Kidney tubule cell (primary cell): ENCODE measurements at regions not wholly inside any gene's neighbourhood (a gene's known extent, or its start where the extent isn't known, plus 50 kb on each side); places are given as distances from the start of the nearest gene placed in this dataset.

Source experiments
- DNase-seq: peaks from one replicate; pipeline ENCODE4 v3.0.0-alpha.2; 2018; ENCODE audit warnings: low spot score

- no peak for DNase-seq
Observed at GRCh38 chr9:105921057-105921726, 226.9 kb downstream of the TMEM38B start.

DNA sequence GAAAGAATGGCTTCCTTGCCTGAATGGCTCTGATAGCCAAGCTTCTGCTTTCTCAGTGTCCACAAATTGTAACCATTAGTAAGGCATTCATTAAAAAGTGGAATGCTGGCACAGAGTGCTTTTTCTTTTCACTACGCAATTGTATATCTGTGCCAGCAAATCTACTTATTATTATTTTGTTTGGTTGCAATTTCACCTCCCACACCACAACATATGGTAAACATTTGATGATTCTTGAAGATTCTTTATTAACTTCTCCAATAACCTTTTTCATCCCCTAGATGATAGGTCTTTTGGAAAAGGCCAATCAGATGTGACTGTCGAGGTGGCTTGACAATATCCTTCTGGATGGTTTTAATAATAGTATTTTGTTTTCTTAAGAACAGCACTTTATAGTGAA lies 234.1 kb downstream of the TMEM38B start:
- DNase-seq = no peak

DNA sequence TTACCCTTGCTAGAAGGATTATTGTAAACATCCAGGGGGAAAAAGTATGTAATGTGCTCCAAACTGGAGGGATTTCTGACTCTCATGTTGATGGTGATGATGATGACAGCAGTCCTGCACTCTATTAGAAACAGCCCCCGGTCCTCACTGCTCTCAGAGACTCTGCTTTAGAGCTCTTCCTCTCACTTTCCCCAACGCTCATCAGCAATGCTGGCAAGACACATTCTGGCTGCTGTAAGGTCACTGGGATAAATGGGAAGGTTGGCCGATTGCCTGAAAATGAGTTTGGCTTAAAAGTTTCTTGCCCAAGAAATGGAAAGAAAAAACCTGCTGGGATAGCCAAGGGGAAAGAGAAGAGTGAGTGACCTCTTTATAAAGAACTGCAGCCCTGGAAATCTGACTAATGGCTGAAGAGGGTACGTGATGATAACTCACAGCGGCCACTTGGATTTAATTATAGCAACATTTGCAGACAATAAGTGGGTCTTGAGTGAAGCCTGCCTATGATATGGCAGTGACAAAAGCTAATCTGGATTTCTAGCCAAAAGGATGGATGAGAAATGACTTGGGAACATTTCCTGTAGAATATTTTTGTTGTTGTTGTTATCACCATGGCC lies 235.8 kb downstream of the TMEM38B start:
- no peak for DNase-seq

DNA sequence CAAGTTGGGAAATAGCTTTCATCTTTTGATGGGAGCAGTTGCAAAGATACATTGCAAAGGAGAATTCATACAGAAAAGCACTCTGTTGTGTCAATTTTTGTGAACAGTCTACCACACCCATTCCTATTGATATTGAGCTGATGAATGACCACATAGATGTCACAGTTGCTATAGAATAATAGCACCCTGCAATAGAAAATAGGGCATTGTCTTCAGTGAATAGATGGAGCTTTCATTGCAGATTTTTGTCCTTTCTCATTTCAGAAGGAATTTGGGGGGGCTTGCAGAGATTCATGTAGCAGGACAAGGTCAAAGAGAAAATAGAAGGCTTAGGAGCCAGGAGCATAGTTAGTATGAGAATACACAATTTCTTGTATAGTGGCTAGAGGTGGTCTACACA lies 237.9 kb downstream of the TMEM38B start:
- DNase-seq = no peak

DNA sequence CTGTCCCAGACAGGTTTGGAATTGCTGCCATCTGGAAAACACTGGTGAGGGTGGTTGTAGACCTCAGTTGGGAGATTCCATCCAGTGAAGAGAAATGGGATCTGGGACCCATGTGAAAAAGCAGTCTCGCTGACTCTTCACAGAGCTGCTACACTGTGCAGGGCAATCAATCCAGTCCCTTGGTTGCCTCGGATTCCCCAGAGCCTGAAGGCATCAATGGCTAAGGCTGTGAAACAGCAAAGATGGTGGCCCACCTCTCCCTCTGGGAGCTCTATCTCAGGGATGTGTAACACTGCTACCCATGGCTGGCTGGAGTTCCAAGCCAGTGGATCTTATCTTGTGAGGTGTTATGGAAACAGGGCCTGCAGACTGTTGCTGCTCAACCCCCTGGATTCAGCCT lies 256.1 kb downstream of the TMEM38B start:
- no peak for DNase-seq

DNA sequence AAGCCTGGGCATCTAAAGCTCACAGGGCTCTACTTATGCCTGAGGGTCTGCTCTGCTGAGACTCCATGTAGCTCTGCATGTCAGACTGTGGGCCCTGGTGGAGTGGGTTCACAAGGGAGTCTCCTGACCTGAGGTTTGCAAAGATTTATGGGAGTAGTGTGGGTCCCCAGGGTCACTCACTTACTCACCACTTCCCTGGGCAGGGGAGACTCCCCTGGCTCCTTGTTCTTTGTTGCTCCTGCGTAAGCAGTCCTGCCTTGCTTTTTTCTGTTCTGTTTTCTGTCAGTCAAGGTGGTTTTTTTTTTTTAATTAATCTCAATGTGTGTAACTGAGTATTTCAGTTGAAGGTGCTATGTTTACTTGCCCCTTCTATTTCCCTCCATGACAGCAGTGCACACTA lies 256.6 kb downstream of the TMEM38B start:
- DNase-seq = no peak

DNA sequence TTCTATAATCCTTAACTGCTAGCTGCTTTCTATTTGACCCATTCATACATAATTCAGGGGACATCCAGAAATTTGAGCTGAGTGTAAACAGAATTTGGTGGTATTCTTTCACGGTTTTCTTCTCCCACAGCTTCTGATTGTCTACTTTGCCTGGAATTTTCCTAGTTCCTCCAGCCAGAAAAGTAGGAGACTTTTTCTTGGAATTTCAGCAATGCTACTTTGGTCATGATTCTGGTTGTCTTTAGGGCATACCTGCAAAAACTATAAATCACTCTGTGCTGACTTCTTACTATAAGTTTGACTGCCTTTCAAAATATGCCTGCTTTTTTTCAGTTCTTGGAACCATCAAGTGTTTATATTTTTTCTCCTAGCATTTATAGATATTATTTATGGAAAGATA lies 260.2 kb downstream of the TMEM38B start:
- peak; percentile 4 for DNase-seq

DNA sequence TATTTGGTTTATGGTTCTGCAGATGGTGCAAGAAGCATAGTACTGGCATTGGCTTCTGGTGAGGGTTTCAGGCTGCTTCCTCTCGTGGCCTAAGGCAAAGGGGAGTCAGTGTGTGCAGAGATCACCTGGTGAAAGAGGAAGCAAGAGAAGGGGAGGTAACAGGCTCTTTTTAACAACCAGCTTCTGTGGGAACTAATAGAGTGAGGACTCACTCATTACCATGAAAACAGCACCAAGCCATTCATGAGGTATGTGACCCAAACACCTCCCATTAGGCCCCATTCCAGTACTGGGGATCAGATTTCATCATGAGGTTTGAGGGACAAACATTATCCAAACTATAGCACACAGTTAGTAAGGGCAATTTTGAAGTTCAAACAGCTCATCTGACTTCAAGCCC lies 263.5 kb downstream of the TMEM38B start:
- peak; percentile 8 for DNase-seq

DNA sequence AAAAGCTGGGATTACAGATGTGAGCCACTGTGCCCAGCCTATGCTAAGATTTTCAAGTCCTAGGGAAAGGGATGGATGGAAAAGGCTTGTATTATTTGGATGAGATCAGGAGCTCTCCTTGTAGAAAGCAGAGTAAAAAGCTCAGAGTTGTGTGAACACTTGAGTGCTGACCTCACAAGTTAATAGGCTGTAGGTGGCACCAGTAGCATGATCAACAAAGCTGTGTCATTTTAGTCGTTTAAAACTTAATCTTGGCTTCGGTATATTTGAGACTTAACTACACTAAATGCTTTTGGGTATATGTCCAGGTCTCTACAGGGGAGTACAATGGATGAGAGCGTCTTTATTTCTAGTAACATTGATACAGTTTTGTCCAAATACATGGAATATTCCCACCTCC lies 264.2 kb downstream of the TMEM38B start:
- DNase-seq = peak; percentile 4

DNA sequence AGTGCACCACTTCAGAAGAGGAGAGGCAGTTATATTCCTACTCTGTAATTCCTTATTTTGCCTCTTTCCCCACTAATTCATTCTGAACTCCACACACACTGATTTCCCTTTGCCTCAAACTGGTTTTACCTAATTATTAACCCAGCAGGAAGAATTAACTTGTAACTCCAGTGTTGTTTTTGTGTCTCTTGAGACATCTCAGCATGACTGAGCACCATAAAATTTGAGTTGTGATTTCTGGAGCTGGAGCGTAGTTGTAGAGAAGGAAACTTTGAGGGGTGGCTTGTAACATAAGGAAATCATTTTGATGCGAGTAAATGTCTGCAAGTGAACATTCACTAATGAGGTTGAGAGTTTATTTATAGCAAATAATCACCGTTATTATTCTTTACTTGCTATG lies 265.2 kb downstream of the TMEM38B start:
- peak; percentile 75 for DNase-seq

GRCh38 chr9:105963343-105964099 lies 269.2 kb downstream of the TMEM38B start:
- DNase-seq = peak; percentile 19

DNA sequence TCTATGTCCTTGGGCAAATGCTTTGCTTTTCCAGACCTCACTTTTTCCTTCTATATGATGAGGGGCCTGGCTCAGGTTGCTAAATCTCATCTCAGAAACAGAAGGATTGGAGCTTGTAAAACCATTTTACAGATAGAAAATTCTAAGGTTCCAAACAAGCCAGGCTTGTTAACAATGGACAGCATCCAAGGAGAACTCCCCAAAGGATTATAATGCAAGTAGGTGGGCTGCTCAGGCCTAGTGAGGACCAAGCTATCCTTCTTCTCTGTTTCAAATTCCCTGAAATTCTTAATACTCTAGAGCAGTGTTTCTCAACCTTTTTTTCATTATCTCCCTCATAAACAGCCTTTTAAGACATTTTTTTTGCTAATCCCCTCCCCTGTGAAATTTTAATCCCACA lies 269.8 kb downstream of the TMEM38B start:
- no peak for DNase-seq

GRCh38 chr9:105966834-105967233 lies 272.5 kb downstream of the TMEM38B start:
- no peak for DNase-seq

DNA sequence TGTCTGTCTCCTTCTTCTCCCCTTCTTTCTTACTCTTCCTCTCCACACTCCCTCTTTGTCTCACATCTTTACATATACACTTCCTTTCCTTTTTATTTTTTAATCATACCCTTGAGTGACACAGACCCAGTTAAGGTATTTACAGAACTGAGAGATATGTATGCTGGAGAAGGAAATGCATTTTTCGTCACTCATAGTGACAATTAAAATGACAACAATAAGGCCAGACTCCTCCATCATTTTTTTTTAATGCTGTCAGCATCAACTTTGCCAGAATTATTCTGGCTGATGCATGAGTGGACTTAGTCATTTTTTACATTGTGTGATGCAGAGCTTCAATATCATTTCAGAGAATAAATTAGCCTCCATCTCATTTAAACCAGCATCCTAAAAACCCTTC lies 272.9 kb downstream of the TMEM38B start:
- DNase-seq = no peak

- no peak for DNase-seq
Observed at GRCh38 chr9:105967797-105968196, 273.5 kb downstream of the TMEM38B start.

GRCh38 chr9:105968811-105969466 lies 274.6 kb downstream of the TMEM38B start:
- DNase-seq = no peak

DNA sequence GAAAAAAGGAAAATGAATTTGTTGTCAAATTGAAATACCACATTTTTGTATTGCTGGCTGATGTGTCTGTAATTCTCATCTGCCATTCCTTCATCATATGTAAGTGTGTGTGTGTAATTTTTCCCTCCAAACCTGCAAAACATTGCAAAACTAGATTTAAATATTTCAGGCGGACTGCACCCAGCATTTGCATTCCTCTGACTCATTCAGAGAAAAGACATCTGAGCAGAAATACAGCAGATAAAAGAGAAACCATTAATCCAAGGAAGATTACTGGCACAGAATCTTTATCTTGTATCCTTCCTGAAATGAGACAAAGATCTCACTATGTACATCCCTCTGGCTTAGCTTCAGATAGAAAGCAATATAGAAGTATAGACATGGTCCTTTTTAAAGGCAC lies 275.3 kb downstream of the TMEM38B start:
- DNase-seq = no peak

GRCh38 chr9:105971986-105972385 lies 277.6 kb downstream of the TMEM38B start:
- DNase-seq = no peak

DNA sequence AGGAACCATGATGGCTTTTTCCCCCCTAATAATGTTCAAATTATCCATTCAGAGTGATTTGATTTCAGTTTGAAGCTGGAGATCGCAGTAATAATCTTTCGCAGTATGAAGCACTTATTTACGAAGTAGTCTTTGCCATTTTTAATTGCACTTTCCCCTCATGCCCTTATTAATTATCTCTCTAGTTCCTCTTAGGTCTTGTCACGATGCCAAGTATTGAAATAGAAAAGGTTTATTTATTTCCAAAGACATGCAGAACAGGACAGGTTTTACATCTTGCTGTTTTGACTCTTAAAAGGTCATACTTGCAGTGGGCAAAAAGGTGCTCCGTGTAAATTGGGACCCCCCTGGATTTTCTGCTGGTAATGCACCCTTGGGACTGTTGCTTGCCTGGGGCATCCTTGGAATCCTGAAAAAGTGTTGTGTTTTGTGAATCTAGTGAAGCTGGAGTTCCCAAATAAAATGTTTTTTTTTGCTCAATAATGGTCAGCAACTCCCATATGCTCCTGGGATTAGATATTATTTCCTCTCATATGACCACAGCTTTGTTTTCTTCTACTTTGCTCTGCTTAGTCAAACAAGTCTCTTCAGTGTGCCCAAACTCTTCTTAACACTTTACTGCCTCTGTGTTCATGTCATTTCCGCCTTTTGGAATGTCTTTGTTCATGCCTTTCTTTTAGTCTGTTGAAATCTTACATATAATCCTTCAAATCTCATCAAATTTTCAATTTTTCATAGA lies 278.3 kb downstream of the TMEM38B start:
- DNase-seq = no peak

DNA sequence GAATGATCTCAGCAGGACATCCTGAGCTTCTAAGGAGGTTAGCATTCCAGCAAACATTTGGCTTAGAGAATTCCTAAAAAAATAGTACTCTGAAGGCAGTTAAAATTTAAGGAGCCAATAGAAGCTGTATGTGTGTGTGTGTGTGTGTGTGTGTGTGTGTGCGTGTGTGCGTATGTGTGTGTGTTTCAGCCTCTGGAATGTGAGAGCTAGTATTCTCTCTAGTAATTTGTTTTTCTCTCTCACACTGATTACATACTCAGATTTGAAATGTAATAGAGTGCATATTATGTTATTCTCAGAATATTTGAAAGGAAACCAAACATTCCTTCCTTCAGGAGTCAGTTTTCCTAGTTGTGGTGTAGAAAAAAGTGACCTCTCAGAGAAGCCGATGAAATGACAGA lies 279.6 kb downstream of the TMEM38B start:
- no peak for DNase-seq

DNA sequence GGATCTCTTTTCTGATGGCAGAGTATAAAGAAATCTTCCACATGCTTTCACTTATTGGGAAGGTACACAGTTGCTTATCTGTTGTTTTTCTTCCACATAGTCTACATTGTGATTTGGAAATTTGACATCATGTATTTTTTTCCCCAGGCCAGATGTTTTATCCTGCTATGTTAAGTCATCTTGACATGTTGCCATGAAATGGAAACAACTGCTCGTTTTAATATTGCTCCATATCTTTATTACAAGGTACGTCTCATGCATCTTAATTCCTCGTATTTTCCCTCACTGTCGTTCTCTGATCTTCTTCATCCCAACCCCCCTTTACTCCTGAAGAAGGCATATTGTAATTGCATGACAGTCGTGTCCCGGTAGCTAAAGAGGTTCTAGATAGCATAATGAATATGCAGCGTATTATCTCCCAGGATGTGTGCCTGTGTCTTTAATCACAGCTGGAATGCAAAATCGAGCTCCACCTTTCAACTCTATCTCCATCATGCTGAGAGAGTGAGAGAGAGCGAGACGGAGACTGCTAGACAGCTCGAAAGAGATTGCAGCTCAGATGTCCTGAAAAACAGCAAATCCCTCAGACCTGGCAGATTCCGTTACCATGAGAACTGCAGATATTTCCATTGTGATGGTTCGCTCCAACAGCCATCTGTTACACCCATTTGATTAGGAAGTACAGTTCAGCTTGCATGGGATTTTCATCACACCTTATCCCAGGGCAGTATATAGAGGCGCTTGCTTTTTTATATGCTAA lies 281.7 kb downstream of the TMEM38B start:
- DNase-seq = no peak
